NB4 (cell line): ENCODE measurements at regions not wholly inside any gene's neighbourhood (a gene's known extent, or its start where the extent isn't known, plus 50 kb on each side); places are given as distances from the start of the nearest gene placed in this dataset.

Experiments used
- CTCF ChIP-seq: IDR thresholded peaks from one replicate; pipeline ENCODE4 v1.5.1; 2012; ENCODE audit warnings: low read depth, low read length
- POLR2A ChIP-seq: IDR thresholded peaks from 2 replicates; pipeline ENCODE4 v1.6.1; 2011; ENCODE audit warnings: mild to moderate bottlenecking; ENCODE audit not compliant: insufficient read length; ENCODE audit errors: extremely low read depth

- TF ChIP-seq POLR2A (no peak), CTCF (no peak)
These were observed 1636.1 kb downstream of the SLITRK5 start for GRCh38 chr13:89307278-89307677.
